ENCODE measurements at regions not wholly inside any gene's neighbourhood (a gene's known extent, or its start where the extent isn't known, plus 50 kb on each side); places are given as distances from the start of the nearest gene placed in this dataset.
A peak's percentile ranks its signal among the peaks of the same experiment; 100 is the strongest.

DNA sequence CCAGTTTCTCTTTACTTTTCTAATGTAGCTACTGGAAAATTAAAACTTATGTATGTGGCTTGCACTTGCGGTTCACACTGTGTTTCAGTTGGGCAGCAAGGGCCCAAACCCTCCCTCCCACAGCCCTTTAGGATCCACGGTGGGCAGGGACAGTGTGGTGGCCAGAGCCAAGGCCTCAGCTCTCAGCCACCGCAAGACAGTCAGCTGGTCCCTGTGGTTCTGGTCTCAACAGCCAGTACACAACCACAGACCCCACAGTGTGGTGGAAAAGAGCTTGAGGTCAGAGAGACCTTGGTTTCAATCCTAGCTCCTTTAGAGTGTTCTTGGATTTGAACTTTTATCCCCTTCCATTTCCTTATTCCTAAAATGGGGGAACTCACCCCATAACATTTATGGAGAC lies 153.0 kb upstream of the SMIM23 start:
- no peak for DNase-seq

DNA sequence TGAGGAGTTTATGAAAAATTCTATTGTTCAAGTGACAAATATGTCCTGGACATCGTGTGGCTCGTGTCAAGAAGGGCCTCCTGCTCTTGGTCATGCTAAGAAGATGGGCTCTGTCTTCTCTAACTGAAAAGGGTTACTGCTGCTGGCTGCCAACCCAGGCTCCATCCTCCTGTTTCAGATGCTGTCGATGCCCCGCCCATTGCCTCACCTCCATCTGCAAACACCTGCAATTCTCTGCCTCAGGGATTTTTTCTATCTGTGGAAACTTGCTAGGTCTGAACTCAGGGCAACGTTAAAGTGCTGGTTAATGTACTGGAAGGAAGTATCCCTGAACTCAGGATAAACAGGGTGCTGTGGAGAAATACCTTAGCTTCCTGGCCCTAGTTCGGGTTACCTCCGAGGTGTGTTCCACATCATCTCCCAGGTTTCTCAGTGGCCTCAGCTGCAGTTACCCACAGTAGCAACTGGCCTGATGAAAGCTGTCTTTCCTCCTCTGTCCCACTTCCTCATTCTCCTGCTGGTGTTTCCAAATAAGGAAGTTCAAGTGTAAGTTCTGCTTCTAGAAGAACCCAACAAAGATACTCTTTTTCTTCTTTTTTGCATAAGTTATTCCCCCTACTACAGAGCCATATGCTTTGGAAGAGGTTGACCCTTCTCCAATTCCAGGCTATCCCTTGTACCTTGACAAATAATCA lies 151.7 kb upstream of the SMIM23 start:
- DNase-seq, result no peak

DNA sequence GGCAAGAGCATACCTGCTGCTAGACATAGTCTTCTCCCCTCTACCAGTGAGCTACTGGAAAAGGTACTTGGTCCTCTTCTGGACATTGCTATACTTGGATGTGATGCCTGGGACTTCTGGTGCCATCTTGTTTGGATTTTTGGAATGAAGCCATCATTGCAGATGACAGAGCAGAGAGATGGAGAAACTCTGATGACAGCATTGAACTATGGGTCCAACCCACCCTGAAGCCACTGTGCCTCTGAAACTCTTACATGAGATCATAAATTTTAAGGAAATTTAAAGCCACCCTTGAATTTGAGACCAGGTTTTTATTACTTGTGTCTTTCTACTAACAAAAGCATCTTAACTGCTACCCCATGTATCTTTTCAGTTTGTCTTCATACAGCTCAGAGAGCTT lies 151.1 kb upstream of the SMIM23 start:
- no peak for DNase-seq

DNA sequence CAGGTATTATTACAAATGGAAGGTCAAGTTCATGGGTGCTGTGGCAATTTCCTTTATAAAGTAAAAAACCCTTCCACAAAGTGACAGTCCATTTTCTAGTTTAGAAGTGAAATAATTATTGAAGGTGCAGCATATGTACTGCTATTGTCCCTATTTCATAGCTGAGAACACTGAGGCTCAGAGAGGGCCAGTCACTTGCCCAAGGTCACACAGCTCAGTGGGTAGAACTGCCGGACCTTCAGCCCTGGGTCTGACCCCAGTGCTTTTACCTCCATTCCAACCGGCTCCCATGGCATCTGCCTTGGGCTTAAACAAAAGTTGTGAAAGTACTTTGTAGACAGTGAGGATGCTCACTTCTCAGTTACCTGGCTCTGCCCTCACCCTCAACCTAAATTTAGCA lies 150.6 kb upstream of the SMIM23 start:
- no peak for DNase-seq

DNA sequence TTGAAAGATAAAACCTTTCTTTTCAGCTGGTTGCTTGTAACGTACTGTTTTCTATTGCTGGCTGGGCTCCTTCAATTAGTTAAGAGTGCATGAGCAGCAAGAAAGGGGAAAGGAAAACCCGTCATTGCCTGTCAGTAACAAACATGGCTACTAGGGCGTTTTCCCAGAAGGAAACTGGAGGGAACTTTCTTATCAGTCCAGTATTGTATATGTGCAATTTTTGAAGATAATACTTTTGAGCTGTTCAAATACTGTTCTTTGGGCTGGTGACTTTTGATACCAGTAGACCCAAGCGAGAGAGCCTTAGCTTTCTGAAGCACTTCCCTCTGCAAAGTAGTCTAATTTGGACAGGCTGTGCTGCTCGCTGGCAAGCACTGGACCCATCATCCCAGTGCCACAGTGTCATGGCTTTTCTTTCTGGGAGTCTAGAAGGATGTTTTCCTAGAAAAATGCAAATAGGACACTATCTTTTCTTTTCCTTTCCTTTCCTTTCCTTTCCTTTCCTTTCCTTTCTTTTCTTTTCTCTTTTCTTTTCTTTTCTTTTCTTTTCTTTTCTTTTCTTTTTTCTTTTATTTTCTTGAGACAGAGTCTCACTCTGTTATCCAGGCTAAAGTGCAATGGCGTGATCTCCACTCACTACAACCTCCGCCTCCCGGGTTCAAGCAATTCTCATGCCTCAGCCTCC lies 149.9 kb upstream of the SMIM23 start:
- no peak for DNase-seq

DNA sequence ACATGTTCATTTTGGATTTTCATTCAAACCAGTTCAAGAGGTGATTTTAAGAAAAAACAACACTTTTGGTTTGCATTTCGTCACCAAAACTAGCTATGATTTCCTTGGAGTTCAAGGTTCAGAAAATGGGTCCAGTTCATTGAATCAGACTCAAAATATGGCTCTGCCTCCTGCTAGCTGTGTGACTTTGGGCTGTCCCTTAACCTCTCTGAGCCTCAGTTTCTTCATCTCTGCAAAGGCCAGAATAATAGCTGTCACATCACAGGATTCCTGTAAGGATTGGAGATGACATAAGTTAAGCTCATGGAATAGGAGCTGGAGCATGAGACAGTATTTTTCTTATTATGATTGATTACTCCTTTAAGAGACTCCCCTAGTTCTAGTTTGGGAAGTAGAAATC lies 147.8 kb upstream of the SMIM23 start:
- no peak for DNase-seq

DNA sequence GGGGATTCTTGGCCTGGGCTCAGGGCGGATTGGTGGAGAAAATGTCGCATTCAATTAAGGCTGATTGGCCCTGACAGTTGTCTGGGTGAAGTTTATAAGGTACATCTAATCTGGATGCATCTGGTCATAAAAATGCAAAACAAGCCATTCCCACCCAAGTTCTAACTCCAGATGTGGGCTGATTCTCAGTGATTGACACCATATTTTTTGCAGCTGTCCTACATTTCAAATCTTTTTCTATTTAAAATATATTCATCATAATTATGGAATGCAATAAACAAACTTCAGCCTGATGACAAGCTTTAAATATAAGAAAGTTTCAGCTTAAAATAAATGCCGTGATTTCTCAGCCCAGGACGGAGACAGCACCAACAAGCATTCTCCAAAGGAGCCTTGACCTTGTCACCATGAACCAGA lies 146.4 kb upstream of the SMIM23 start:
- no peak for DNase-seq

DNA sequence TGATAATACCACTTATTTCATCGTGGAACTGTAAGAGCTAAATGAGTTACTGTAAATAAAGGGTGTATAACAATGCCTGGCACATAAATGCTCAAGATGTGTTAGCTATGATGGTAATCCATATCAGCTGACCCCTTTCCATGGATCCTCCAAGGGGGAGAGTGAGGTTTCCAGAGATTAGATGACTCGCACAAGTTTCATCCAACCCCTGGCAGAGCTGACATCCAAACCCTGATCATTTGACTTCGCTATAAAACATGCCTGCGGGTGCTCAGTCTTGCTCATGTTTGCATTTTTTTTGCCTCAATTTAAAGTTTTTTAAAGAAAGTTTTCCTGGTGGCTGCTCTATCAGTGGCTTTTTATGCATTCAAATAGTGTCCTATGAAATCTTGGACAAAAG lies 145.7 kb upstream of the SMIM23 start:
- no peak for DNase-seq

DNA sequence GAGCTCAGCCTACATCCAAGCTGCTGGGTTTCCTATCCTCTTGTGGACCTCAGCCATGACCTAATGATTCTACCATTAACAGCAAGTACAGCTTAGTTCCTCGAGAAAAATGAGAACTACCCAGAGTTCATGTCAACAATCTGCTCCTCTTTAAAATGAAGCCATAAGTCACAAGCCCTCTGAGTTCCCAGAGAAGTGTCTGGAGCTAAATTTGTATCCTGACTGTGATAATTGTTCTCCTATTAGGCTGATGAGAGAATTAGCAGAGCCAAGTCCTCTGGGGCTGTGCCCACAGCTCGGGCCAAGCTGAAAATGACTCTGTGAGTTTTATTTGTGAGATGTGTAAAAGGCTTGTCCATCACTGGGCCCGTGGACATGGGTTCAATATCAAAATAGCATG lies 145.1 kb upstream of the SMIM23 start:
- DNase-seq, result no peak

DNA sequence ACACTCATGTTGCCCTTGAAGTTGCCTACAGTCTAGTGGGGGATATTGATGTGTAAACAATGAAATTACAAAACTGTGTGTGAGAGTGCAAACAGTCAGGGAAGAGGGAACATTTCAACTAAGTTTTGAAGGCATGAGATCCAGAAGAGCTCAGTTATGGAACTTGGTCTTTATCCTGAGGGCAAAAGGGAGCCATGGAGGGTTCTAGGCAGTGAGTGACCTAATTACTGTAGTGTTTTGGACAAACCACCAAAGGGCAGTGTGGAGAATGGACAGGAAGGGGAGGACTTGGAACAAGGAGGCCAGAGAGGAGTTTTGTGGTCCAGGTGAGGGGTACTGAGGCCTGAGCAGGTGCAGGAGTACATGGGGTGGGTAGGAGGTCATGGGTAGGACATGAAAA lies 143.7 kb upstream of the SMIM23 start:
- DNase-seq, result no peak

DNA sequence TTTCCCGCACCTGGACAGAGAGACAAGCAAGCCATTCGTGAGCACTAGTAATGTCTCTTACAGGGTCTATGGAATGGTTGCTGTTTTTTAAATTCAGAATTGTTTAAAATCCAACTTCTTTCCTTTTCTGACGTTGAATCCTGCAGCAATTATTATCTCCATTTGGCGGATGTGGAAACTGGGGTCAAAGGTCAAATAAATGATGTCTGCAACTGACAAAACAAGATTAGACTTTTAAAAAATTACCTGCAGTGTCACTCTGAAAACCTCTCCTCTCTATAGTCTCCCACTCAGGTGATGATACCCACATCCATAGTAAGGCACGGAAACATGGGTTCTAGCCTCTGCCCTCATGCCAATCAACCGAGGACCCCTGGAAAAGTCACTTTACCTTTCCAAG lies 142.7 kb upstream of the SMIM23 start:
- no peak for DNase-seq

DNA sequence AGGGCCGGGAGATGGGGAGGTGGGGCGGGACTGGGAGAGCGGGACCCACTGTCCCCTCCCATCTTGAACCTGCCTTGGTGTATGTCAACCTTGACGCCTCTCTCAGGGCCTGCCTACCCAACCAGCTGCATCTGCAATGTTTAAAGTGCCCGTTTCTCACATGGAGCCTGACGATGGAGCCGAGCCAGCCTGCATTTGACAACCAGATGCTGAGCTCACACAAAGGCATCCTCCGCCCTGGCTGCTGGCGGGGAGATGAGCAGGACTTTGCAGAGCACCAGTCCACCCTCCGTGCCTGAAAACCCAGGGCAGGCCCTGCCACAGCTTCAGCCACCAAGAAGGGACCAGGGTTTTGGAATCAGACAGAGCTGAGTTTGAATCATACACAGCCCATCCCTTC lies 141.1 kb upstream of the SMIM23 start:
- DNase-seq, result no peak

DNA sequence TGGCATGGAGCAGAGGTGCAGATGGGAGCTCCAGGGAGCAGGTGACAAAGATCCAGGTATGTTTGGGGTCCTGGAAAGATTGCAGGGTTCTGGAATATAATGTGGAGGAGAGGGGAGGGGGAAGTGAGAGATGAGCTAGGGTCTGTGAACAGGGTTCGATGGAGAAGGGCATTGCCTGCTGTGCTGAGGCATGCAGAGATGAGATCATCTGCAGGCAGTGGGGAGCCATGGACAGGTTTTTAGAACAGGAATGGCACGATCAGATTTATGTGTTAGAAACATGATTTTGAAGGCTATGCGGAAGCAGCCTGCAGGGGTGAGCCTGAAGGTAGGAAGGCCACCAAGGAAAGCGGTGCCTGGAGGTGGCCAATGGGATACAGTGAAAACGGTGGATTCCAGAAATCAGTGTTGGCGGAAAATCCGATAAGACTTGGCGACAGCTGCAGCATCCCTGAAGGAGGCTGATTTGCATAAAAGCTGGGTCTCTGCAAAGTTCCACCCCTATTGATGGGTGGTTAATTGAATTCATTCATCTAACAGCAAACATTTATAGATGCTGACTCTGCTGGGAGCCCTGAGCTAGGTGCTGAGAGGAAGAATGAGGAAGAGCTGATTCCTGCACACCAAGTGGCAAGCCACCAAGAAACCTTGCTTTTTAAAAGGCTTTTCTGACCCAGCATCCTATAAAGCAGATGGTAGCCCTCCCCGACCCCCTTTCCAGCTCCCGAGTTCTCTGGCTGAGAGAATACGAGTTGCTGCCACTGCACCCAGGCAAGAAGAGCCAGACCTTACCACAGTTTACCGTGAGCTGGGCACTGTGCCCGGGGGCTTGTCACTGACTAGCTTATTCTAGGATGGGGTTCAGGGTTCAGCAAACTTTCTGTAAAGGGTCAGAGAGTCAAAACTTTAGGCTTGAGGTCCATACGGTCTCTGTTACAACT lies 139.2 kb upstream of the SMIM23 start:
- DNase-seq, result no peak

DNA sequence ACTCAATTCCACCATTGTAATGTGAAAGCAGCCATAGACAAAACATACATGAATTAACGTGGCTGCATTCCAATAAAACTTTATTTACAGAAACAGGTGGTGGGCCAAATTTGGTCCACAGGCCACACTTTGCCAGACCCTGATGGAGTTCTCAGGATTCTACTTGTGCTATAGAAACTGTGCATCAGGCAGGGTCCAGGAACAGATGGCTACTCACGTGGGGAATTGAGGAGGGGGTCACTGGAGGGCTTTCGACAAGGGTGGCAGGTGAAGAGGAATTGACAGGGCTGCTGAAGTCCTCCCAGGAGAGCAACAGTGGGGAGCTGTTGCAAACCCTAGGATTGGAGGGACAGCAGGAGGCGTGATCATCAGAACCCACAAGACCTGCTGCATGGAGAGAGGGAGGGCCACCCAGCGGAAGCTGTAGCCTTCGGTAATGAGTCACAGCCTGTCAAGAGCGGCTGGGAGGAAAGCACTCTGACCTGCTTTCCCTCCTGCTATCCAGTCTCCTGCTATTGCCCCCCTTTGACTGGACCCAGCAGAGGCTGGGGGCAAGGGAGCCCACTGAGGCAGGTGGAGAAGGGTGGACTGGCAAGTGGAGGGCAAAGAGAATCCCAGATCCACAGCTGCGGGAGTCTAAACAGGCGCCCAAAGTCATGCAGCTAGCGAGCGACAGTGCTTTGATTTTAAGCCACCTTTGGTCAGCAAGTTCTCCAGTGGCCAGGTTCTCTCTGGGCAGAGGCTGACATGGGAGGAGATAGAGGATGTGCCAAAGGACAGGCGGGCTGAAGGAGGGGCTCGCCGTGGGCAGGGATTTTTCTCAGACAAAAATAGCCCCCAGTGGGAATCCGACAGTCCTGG lies 138.3 kb upstream of the SMIM23 start:
- peak; percentile 29 for DNase-seq

DNA sequence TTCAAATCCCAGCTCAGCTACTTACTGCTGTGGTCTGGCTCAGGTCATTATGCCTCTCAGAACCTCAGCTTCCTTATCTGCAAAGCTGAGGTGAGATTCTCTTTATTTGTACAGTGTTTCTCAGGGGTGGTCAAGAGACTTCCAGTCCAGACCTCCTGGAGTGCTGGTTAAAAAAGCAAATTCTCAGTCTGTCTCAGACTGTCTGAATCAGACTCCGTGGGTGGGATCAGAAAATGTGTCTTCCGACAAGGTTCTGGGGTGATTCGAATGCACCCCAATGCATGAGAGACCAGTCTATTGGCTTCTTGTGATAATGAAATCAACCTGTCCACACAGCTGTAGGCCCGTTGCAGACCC lies 137.7 kb upstream of the SMIM23 start:
- DNase-seq, result no peak

DNA sequence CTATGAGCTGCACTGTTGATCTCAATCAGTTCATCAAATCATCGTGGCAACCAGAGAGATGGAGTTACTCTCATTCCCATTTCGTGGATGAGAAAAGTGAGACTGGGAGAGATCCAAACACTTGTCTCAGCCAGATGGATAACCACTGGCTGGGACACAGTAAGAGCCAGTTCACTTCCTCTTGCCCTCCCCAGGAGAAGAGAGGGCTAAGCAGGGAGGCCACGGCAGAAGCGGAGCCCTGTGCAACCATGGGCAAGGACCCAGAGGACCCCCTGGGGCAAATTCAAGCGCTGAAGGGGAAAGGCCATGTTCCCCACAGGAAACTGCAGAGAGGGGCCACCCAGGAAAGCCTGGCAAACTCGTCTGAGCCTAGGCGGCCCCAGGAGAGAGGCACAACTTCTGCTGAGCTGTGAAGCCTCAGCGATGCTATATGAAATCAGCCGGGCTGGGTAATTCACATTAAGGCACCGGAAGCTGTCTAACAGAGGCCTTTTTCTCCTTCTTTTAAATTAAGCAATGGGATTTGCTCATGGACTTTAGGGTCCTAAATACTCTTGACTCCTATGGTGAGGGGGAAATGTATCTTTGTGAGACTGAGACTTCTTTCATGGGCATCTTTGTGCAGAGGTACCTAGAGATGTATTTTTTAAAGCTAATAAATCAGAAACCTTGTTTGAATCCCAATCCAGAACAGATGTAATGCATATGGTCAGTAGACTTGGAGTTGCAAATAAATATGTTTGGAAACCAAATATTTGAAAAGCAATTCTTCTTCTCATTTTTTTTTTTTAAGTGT lies 137.1 kb upstream of the SMIM23 start:
- no peak for DNase-seq

DNA sequence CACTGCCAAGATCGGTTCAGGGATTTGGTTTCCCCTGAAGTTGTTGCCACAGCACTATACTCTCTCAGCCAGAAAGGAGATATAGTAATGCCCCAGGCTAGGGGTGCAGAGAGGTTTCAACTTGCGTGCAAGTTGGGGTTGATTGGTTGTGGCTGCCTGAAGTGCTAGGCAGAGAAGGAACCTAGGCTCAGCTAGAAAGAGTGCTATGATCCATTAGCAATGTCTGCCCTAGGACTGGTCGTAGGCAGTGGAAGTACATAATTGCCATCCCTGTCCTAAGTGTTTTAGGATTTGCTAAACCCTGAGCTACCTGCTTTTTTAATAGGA lies 136.6 kb upstream of the SMIM23 start:
- no peak for DNase-seq

DNA sequence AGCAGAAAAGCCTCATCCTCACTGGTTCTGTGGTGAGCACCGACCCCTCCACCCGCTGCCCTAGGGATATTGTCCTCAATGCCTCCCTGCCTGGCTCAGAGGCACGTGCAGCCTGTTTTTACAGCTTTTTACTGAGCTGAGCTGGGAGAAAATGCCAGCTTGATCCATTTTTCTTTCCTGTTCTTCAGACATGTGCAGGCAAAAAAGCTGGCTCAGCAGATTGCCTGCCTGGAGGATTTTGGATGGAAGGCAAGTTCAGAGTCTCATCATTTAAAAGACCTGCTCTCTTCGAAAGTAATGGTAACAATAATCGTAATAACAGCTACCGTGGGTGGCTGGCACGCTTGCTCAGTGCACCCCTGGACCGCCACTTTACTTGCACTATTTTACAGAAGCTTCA lies 135.0 kb upstream of the SMIM23 start:
- no peak for DNase-seq

DNA sequence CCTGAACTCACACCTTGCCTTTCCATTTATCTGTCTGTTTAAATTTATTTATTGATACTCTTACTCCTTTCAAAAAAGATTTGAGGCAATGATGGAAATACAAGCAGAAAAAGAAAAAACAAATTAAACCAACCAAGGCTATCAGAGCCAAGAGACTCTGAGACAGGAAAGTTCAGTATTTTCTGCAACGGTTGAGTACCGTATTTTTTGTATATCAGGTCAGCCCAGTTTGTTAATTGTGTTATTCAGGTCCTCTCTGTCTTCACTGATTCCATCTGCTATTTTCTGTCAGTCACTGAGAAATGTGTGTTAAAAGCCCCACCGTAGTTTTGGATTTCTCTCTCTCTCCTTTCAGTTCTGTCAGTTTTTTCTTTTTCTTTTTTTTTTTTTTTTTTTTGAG lies 134.5 kb upstream of the SMIM23 start:
- DNase-seq, result no peak

DNA sequence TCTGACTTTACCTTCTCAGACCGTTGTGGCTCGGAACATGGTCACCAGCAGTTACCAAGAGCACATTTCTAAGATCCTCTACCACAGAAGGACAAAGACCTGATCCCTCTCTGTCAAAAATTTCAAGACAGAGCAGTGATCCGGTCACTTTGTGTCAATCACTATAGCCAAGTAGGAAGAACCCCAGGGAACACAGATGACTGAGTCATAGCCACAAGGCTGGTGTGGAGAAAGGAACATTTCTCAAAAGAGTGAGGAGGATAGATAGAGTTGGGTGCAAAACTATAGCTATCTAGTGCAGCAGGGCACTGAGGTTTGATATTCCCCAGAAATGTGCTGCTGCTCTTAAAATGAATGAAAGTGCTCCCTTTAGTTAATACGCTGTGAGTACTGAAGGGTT lies 130.7 kb upstream of the SMIM23 start:
- no peak for DNase-seq

DNA sequence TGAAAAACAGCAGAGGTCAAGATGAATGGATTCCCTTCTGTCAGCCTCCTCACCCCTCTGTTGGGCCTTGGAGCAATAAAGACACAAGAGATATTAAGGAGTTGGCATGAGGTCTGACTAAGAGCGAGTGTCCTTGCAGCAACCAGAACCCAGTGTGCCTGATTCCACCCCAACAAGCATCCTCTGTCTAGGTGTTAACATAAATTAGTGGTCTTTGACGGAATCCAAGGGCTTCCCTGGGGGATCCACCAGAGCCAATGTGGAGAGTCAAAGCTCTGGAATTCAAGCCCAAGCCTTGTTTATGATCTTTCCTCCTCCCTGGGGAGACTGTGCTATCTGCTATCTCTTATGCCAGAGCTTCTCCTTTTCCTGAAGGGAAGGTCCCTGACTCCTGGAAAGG lies 128.1 kb upstream of the SMIM23 start:
- no peak for DNase-seq

DNA sequence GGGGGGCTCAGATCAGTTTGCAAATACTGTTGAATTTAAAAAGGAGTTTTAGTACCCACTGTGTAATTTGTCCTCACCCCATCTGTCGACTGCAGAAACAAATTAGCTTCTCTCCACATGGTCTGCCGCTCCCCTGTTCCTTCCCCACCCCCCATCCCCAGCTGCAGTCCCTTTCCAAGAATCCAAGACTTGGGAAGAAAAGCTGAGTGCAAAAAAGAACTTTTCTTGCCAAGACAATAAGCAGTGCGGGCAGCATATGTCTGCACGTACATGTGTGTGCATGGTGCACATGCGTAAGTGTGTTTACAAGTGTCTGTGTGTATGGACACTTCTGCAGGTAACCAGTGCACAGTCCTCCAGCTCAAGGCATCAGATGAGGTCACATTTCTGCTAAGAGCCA lies 125.7 kb upstream of the SMIM23 start:
- DNase-seq, result no peak
